HG03095 (cell line): ENCODE measurements at regions not wholly inside any gene's neighbourhood (a gene's known extent, or its start where the extent isn't known, plus 50 kb on each side); places are given as distances from the start of the nearest gene placed in this dataset.
"Not testable (repeated sequence)": the region's sequence is repeated elsewhere in the genome, so short reads cannot be mapped to it uniquely, and the experiment has no call there.

ENCODE experiments used
- ATAC-seq: cut with Tn5 transposase; IDR thresholded peaks from one replicate; pipeline ENCODE4 v1.9.1; 2021; ENCODE audit warnings: moderate library complexity; ENCODE audit not compliant: unreplicated experiment

DNA sequence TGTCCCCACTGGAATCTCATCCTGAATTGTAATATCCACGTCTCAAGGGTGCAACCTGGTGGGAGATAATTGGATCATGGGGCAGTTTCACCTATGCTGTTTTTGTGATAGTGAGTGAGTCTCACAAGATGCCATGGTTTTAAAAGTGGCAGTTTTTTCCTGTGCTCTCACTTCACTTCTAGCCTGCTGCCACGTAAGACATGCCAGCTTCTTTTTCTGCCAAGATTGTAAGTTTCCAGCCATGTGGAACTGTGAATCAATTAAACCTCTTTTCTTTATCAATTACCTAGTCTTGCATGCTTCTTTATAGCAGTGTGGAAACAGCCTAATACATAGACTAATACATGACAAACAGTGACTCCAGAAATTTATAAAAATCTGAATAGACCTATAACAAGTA lies 1131.8 kb downstream of the PCDH7 start:
- ATAC-seq = no peak

DNA sequence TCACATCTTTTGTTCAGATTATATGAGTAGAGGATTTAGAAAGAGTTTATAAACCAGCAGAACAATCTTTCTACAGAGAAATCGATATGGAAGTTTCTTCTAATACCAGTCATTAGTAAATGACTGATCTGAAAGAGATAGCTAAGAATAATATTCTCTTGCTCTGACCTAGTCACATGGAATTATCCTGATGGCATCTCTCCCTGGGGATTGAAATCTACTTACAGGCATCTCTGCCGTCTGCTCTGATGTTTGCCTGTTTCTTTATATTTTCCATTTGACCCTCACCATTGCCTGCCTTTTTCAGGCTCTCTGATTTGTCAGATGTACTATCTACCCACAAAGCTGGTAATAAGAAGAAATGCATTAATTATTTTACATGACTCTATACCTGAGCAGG lies 1157.3 kb downstream of the PCDH7 start:
- ATAC-seq = no peak

DNA sequence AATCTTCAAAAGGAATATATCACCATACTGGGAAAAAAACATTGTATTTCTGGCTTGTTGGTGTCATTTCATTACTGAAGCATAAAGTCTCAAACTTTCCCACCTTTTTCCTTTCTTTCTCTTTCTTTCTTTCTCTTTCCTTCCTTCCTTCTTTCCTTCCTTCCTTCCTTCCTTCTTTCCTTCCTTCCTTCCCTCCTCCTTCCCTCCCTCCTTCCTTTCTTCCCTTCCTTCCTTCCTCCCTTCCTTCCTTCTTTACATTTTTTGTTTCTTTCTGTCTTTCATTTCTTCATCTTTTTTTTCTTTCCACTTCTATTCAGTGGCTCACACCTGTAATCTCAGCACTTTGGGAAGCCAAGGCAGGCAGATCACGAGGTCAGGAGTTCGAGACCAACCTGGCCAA lies 1160.7 kb downstream of the PCDH7 start:
- ATAC-seq = not testable (repeated sequence)

DNA sequence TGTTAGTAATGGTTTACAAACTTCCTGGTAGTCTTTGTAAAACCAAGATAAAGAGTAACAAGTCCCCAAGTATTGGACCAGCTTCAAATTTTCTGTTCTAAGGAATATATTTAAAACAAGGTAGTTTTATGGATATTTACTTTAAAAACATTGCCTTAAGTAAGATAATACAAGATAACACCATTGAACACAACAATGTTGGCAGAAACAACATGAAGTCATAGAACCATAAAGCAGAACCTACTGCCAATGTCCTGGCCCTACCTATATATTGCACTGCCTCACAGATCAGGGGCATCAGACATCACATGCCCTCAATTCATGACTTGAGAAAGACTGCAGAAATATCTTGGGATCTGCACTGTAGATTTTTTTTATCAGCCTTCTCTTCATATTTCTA lies 1176.2 kb downstream of the PCDH7 start:
- no peak for ATAC-seq

DNA sequence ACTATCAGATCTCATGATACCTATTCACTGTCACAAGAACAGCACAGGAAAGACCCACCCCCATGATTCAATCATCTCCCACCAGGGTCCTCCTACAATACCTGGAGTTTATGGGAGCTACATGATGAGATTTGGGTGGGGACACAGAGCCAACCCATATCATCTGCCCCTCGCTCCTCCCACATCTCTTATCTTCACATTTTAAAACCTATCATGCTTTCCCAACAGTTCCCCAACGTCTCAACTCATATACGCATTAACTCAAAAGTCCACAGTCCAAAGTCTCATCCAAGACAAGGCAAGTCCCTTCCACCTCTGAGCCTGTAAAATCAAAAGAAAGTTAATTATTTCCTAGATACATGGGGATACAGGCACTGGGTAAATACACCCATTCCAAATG lies 1185.2 kb downstream of the PCDH7 start:
- ATAC-seq = no peak

DNA sequence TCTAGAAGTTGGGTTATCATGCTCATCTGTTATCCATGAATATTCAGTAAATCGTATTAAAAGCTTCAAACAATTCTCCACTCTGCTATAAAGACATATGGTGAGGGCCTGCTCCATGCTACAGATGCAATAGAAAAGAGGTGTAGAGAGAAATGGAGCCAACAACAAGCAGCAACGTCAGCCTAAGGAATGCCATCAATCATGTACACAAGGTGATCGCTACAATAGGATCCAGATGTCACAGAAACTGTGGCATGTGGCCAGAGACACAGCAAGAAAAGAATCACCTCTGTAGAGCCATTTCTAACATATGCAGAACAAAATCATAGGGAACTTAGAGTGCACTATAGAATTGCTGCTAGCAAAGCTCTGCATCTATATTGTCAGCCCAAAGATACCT lies 1188.1 kb downstream of the PCDH7 start:
- no peak for ATAC-seq

DNA sequence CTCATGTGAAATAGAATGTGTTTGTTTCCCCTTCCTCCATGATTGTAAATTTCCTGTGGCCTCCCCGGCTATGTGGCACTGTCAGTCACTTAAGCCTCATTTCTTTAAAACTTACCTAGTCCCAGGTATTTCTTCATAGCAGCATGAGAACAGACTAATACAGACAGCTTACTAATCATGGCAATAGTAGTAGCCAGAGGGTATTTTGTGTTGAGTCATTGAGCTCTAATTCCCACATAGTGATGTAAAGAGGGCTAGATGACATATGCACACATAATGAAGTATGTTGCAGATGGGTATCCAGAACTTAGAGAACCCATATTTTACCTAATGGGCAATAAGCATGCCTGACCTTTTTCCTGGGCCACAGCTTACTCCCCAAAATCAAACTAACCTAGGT lies 1197.2 kb downstream of the PCDH7 start:
- ATAC-seq = no peak

DNA sequence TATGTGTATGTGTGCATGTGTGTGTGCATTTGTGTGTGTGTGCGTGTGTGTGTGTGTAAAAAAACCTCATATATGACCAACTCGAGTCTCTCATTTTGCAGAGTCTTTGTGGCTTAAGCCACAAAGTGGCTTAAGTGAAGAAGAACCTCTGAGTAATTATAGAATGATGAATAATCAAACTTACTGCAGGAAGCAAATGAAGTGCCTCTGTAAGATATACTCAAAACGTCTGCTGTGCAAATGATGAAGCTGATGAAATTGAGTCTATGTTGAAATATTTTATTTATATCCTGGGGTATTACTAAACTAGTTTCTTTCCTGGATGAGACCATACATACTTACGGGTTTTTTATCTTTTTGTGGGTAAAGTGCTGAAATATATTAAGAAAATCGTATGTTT lies 1198.7 kb downstream of the PCDH7 start:
- no peak for ATAC-seq

DNA sequence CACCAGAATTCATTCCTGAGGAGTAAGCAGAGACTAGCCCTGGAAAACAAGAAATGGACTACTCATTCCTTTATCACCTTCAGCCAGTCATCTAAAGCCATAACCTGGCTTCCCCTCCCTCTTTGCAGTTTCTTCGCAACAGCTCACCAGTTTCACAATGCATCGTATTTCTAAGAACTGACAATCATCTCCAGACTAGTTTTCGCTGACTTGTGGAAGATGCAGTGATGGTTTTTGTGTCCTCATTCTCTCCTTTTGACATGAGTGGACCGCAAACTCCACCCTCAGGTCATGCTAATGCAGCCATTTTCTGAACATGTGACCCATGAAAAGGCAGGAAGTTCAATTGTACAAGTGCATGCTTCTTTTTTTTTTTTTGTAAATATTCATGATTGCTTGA lies 1203.5 kb downstream of the PCDH7 start:
- no peak for ATAC-seq

DNA sequence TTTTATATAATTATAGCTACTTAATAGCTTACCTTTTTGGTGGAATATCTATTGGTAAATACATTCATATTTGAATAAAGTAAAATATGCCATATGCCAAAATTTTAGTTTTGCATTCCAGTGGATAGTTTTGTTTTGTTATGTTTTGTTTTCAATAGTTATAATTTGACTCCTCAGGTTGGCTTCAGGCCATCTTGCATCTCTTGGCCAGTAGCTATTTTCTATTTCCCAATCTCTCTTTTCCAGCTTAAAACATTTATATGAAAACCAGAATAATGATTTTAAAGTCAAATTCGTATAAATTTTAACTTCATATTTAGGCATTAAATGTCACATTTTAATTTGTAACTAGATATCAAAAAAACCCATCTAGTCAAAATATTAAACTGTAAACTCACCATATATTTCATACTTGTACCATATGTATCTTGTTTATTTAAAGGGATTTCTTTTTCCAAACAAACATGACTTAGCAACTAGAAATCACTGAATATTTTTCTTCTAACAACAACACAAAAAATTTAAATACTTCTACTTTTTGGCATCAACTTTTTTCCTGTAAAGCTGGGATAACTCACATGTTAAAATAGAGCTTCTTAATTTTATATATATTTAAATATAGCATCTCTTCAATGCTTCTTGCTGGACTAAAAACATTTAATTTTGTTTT lies 1209.6 kb downstream of the PCDH7 start:
- no peak for ATAC-seq

DNA sequence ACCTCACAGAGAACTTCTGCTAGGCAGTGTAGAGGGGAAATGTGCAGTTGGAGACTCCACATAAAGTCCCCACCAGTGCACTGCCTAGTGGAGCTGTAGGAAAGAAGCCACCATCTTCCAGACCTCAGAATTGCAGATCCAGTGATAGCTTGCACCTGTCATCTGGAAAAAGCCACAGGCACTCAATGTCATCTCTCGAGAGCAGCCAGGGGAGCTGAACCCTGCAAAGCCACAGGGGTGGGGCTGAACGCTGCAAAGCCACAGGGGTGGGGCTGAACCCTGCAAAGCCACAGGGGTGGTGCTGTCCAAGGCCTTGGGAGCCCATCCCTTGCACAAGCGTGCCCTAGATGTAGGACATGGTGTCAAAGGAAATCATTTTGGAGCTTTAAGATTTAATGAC lies 1226.3 kb downstream of the PCDH7 start:
- ATAC-seq = no peak

DNA sequence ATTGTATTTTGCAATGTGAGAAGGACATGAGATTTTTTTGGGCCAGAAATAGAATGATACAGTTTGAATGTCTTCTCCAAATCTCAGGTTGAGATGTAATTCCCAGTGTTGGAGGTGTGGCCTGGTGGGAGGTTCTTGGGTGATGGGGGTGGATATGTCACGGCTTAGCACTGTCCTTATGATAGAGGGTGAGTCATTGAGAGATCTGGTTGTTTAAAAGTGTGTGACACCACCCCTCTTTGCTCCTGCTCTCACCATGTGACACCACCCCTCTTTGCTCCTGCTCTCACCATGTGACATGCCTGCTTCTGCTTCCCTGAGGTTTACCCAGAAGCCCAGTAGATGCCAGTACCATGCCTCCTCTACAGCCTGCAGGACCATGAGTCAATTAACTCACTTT lies 1226.9 kb downstream of the PCDH7 start:
- ATAC-seq = no peak

DNA sequence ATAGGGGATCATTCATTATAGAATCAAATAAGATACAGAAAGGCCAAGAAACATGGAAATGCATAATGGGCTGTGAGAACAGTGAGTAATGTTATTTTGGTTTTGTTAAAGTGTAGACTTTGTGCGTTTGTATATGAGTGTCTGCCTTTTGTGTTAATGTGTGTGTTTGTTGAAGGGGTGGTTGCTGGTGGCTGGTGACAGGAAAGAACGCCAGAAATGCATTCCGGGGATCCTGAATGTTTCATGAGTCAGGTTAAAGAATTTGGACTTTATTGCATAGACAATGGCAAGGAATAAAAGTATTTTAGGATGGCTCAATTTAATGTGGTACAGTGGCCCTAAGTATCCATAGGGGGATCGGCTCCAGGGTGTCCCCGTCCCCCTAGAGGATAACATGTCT lies 1228.9 kb downstream of the PCDH7 start:
- ATAC-seq = no peak

DNA sequence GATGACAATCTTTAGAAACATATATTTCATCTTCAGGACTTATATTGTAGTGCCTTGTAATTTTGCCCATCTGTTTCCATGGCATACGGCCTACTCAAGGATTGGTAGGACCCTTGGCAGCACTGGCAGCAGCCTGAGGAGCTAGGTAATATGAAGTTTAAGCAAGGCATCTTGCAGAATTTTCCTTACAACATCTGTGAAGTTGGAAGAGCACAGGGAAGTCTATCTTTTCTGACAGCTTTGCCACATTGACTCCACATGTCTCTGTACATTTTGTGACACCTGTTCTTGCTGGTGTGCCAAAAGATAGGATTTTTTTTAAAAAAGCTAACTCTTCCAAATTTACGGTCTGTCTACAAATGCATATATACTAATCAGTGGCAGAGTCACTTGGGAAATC lies 1235.2 kb downstream of the PCDH7 start:
- no peak for ATAC-seq

DNA sequence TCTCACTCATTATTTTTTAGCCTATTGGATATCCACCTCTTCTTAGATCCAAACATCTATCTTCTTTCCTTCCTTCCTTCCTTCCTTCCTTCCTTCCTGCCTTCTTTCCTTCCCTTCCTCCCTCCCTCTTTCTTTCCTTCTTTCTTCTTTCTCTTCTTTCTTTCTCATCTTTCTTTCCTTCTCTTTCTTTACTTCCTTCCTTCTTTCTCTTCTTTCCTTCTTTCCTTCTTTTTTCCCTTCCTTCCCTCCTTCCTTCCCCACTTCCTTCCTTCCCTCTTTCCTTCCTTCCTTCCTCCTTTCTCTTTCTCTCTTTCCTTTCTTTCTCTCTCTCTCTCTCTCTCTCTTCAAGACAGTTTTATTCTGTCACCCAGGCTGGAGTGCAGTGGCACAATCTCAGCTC lies 1239.8 kb downstream of the PCDH7 start:
- ATAC-seq = no peak

DNA sequence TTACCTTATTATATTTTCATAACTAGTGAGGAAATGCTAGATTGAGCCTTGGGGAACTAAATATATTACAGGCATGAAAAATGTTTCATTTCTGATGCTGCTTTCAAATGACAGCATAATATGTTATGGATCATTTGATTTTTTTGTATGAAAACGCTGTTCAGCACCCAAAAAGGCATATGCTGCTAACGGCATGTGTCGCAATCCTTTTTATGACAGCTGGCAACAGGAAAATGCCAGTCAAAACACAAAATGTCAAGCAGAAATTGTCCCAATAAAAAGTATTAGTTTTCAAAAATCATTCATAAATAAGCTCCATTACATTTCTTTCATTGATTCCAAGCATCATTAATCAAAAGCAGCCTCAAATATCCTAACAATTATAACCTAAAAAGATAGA lies 1244.5 kb downstream of the PCDH7 start:
- no peak for ATAC-seq

DNA sequence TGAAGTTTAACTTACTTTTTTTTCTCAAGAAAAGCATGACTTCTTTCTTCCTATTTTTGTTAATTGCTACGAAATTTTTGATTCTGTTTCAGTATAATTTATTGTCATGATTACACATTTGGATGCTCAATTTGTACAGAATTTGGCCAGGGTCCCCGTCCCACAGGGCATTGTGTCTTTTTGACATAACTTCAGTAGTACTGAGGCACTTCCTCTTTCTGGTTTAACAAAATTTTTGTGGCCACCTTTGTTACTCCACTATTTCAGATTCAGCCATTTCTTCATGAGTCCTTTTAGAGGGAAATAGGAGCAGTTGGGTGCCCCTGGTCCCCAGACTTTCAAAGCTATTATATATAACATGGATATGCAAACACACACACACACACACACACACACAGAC lies 1248.7 kb downstream of the PCDH7 start:
- no peak for ATAC-seq

DNA sequence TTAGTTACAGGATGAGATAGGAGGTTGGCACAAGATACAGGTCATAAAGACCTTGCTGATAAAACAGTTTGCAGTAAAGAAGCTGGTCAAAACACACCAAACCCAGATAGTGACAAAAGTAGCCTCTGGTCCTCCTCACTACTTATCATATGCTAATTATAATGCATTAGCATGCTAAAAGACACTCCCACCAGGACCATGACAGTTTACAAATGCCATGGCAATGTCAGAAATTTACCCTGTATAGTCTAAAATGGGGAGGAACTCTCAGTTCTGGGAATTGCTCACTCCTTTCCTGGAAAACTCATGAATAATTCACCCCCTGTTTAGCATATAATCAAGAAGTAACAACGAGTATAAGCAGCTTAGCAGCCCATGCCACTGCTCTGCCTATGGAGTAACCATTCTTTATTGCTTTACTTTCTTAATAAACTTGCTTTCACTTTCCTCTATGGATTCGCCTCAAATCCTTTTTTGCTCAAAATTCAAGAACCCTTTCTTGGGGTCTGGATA lies 1254.4 kb downstream of the PCDH7 start:
- no peak for ATAC-seq

DNA sequence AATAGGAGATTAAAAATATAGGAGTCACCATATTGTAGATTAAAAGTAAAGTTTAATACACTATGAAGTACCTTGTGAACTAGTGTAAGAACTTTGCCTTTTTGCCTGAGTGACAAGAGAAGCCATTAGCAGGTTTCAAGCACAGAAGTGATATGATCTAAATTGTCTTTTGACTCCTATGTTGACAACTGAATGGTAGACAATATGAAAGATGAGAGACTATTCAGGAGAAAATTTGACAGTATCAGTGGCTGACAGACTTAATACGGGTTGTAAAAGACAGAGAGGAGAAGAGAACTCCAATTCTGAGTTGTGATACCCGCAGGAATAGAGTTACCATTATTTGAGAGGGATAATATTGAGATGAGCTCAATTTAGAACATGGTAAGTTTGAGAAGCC lies 1259.8 kb downstream of the PCDH7 start:
- ATAC-seq = no peak

DNA sequence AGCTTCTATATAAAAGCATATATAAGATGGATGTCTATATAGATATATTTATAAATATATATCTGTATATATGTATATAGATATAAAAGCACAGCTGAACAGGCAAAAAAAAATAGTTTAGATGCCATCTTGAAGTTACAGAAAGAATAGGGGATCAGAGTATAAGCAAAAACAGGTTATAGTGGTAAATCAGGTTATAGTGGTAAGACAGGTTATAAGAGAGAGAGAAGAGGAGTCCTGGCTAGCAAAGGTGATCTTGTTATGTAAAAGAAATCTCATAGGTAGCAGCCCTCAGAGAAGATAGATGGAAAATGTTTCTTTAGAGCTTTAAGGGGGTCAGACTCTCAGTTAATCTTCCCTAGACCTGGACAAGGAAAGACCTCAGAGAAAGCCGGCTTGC lies 1263.1 kb downstream of the PCDH7 start:
- ATAC-seq = no peak

DNA sequence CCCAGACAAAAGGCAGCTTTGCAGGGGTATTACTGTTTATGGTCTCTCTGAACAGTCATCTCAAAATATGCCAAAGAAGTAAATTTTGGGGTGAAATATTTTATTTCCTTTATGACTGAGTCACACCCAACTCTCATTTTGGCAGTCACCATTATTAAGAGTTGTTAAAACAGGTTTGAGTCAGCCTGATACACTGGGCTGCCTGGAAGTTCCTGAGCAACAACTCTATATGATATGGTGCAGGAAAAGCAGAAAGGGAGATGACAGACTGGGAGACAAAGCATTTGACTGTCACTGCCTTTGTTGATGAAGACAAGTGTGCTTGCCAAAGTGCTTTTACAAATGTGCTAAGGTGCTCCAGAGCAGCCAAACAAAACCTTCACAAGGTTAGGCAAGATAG lies 1263.5 kb downstream of the PCDH7 start:
- ATAC-seq = no peak

DNA sequence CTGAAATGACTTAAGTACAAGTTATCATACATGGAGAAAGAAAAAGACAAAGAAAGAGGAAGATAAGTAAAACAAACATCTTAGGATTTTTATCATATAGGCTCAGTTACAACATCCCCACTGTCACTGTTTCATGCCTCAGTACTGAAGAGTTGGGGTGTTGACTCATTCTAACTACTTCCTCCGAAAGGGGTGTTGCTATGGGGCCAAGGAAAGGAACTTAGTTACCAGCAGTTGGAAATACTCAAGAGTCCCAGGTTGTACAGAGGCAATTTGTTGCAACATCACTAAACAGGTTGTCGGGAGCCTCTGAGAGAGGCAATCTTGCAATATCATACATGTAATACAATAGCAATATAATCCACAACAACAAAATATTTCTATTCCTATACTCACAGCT lies 1264.7 kb downstream of the PCDH7 start:
- no peak for ATAC-seq
